ENCODE measurements at regions not wholly inside any gene's neighbourhood (a gene's known extent, or its start where the extent isn't known, plus 50 kb on each side); places are given as distances from the start of the nearest gene placed in this dataset.
A peak's percentile ranks its signal among the peaks of the same experiment; 100 is the strongest.

- no peak overlapping the region for H3K4me3 ChIP-seq
- no peak for TF ChIP-seq CTCF (IDR thresholded peaks at IDR 0.05; ENCODE audit: low read depth, low read length)
- H3K36me3 ChIP-seq: no peaks in the 10 kb centered on the region
- H3K27ac ChIP-seq: no peak overlapping the region
- H3K4me1 ChIP-seq (ENCODE audit: low read depth): no peaks in the 10 kb centered on the region
- no peaks in the 10 kb centered on the region for H3K27me3 ChIP-seq
- no peaks in the 10 kb centered on the region for H3K9me3 ChIP-seq (ENCODE audit: low read depth)
- DNase-seq (ENCODE audit: low read depth in 1 of 2, low spot score in 1 of 2): no peak
Observed at GRCh38 chr2:236730393-236730792, 160.8 kb downstream of the ACKR3 start.

- Histone ChIP-seq H3K4me1 (ENCODE audit: low read depth) (no peaks in the 10 kb centered on the region), H3K9me3 (ENCODE audit: low read depth) (no peaks in the 10 kb centered on the region), H3K36me3 (no peaks in the 10 kb centered on the region), H3K27ac (no peak overlapping the region), H3K27me3 (no peaks in the 10 kb centered on the region), H3K4me3 (no peak overlapping the region)
- DNase-seq (ENCODE audit: low read depth in 1 of 2, low spot score in 1 of 2): peak in 1 of 2 donors; percentile 91
- no peak for TF ChIP-seq CTCF (IDR thresholded peaks at IDR 0.05; ENCODE audit: low read depth, low read length)
Observed at GRCh38 chr2:236731767-236732580, 162.3 kb downstream of the ACKR3 start.

GRCh38 chr2:236733156-236733555 lies 163.5 kb downstream of the ACKR3 start:
- no peak for DNase-seq (ENCODE audit: low read depth in 1 of 2, low spot score in 1 of 2)
- TF ChIP-seq CTCF (IDR thresholded peaks at IDR 0.05; ENCODE audit: low read depth, low read length): no peak
- Histone ChIP-seq H3K9me3 (ENCODE audit: low read depth) (no peaks in the 10 kb centered on the region), H3K4me1 (ENCODE audit: low read depth) (no peaks in the 10 kb centered on the region), H3K36me3 (no peaks in the 10 kb centered on the region), H3K27me3 (no peaks in the 10 kb centered on the region), H3K27ac (no peak overlapping the region), H3K4me3 (no peak overlapping the region)

- H3K36me3 ChIP-seq: no peaks in the 10 kb centered on the region
- no peak overlapping the region for H3K27ac ChIP-seq
- DNase-seq (ENCODE audit: low read depth in 1 of 2, low spot score in 1 of 2): no peak
- no peak overlapping the region for H3K4me3 ChIP-seq
- no peaks in the 10 kb centered on the region for H3K4me1 ChIP-seq (ENCODE audit: low read depth)
- no peaks in the 10 kb centered on the region for H3K27me3 ChIP-seq
- no peaks in the 10 kb centered on the region for H3K9me3 ChIP-seq (ENCODE audit: low read depth)
- TF ChIP-seq CTCF (IDR thresholded peaks at IDR 0.05; ENCODE audit: low read depth, low read length): no peak
Observed at GRCh38 chr2:236735825-236736238, 166.2 kb downstream of the ACKR3 start.

- H3K9me3 ChIP-seq (ENCODE audit: low read depth): no peaks in the 10 kb centered on the region
- H3K27ac ChIP-seq: no peak overlapping the region
Observed at GRCh38 chr2:236738030-236738429, 168.4 kb downstream of the ACKR3 start.

More at GRCh38 chr2:236738030-236738429, 168.4 kb downstream of the ACKR3 start:
- no peak for TF ChIP-seq CTCF (IDR thresholded peaks at IDR 0.05; ENCODE audit: low read depth, low read length)
- no peak for DNase-seq (ENCODE audit: low read depth in 1 of 2, low spot score in 1 of 2)
- H3K4me3 ChIP-seq: no peak overlapping the region
- H3K27me3 ChIP-seq: no peaks in the 10 kb centered on the region
- H3K36me3 ChIP-seq: no peaks in the 10 kb centered on the region
- H3K4me1 ChIP-seq (ENCODE audit: low read depth): no peaks in the 10 kb centered on the region
